GM12874 (cell line): ENCODE measurements at regions not wholly inside any gene's neighbourhood (a gene's known extent, or its start where the extent isn't known, plus 50 kb on each side); places are given as distances from the start of the nearest gene placed in this dataset.

Source experiments
- TF ChIP-seq, protein P1 (sequence below): IDR thresholded peaks from 2 replicates; pipeline ENCODE4 v1.5.1; 2011; ENCODE audit warnings: low read depth, mild to moderate bottlenecking, control low read depth, low read length, moderate library complexity; ENCODE audit not compliant: insufficient read depth

DNA sequence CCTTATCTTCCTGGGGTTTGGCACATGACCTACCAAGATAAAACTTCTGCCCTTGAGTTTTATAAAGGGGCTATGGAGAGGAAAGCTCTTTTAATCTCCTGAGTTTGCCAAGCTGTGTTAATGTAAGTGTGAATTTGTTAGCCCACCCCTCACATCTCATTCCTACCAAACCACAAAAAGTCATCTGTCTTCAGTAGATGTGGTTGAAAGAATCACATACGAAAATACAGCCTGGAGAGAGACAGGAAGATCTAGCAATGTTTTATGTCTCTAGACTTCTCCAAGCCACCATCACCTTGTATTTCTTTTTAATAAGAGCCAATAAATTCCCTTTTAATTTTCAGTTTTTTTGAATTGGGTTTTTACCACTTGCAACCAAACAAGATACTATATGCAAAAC lies 68.9 kb upstream of the ZNF280D start:
- TF ChIP-seq, protein P1, sequence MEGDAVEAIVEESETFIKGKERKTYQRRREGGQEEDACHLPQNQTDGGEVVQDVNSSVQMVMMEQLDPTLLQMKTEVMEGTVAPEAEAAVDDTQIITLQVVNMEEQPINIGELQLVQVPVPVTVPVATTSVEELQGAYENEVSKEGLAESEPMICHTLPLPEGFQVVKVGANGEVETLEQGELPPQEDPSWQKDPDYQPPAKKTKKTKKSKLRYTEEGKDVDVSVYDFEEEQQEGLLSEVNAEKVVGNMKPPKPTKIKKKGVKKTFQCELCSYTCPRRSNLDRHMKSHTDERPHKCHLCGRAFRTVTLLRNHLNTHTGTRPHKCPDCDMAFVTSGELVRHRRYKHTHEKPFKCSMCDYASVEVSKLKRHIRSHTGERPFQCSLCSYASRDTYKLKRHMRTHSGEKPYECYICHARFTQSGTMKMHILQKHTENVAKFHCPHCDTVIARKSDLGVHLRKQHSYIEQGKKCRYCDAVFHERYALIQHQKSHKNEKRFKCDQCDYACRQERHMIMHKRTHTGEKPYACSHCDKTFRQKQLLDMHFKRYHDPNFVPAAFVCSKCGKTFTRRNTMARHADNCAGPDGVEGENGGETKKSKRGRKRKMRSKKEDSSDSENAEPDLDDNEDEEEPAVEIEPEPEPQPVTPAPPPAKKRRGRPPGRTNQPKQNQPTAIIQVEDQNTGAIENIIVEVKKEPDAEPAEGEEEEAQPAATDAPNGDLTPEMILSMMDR: no peak

DNA sequence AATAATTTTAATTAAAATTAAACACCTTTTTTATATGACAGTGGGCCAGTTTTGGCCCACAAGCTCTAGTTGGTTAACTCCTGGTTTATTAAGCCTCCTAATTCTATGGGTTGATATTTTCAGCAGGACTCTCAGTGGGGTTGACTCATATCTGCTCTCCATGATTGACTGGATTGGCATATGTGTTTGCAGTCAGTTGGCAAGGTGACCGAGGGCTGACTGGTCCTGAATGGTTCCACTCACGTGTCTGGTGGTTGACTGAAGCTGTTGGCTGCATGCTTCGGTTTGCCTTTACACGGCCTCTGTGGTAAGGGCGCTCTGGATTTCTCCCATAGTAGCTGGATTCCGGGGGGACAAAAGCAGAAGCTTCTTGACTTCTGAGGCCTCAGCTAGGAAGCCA lies 65.3 kb upstream of the ZNF280D start:
- TF ChIP-seq, protein P1: no peak

DNA sequence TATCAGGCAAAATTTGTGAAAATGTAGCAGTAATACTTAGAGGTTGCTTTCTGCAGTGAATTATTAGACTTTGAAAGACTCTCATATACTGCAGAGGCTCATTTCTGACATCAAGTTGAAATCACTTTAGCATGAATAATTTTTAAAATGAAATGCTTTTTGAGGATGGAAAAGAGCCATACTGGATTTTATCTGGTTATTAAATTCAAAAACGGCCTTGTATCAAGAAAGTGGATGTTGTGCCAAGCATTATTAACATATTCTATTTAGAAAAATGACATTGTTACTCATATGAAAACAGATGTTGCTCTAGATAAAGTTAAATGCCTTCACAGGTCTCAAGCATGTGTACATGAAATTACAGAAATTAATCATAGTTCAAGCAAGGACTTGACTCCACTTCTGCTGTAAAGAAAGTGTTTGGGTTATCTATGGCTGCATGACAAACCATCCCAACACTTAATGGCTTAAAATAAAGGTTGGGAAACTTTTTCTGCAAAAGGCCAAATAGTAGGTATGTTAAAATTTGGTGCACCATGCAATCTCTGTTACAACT lies 64.5 kb upstream of the ZNF280D start:
- TF ChIP-seq, protein P1: no peak

DNA sequence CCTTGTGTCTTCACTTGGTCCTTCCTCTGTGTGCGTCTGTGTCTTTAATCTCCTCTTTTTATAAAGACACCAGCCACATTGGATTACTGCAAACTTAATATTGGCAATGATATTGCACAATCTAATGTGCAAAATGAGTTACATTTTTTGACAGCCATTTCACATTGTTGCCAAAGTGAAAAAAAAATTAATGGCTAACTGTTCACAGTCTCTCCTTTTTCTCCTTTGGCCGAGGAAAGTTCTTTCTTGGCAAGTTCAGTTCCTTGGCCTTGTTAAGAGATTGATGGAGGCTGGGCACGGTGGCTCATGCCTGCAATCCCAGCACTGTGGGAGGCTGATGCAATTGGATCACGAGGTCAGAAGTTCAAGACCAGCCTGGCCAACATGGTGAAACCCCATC lies 62.2 kb upstream of the ZNF280D start:
- TF ChIP-seq, protein P1: no peak

DNA sequence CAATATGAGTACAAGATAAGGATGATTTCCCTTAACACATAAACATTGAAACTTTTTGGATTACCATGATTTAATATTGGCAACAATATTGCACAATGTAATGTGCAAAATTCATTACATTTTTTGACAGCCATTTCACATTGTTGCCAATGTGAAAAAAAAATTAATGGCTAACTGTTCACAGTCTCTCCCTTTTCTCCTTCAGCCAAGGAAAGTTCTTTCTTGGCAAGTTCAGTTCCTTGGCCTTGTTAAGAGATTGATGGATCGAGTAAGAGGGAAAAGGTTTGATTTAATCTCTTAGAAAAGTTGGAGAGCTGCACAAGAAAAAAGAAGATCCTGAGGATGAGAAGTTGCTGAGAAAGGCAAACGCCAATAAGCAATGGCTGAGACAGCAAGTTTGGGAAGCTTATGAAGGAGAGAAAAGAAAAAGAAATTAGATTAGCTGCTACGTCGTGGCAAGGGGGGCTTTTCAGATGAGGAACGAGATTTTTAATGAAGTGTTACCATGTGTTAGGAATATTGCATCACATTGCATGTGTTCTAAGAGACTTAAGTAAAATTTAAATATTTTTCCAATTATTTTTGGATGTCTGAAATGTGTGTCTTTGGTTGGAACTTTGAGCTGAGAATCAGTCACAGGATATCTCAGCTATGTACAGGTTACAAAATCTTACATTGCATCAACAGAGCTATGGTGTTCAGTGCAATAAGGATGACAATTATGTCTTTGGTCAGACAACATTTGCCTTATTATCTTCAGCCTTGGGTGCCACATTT lies 61.4 kb upstream of the ZNF280D start:
- TF ChIP-seq, protein P1: no peak

DNA sequence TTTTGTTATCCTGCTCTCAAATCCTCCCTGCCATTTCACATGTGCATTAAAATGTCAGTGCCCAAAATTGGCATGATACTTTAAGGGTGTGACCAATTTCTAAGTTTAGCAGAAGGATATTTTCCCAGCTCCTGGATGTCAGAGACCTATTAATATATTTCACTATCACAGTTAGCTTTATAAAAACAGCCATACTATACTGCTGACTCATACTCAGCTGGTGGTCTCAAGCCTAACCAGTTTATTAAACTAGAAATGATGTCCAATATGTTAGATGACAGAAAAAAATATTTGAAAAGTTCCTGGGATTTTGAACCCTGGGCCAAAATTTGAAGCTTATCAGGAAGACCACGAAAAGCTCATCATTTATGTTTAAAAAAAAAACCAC lies 60.9 kb upstream of the ZNF280D start:
- TF ChIP-seq, protein P1: no peak

DNA sequence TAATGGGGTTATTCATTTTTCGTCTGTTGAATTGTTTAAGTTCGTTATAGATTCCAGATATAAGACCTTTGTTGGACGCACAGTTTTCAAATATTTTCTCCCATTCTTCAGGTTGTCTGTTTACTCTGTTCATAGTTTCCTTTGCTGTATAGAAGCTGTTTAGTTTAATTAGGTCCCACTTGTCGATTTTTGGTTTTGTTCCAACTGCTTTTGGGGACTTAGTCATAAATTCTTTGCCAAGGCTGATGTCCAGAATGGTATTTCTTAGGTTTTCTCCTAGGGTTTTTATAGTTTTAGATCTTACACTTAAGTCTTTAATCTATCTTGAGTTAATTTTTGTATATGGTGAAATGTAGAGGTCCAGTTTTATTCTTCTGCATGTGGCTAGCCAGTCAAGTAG lies 58.9 kb upstream of the ZNF280D start:
- TF ChIP-seq, protein P1: no peak
